ENCODE measurements at regions not wholly inside any gene's neighbourhood (a gene's known extent, or its start where the extent isn't known, plus 50 kb on each side); places are given as distances from the start of the nearest gene placed in this dataset.

- no peaks in the 10 kb centered on the region for H3K9me2 ChIP-seq (replicated peaks; ENCODE audit: insufficient read depth, low read length)
- H3K27ac ChIP-seq (ENCODE audit: low read length): no peak overlapping the region
- no peaks in the 10 kb centered on the region for H3K27me3 ChIP-seq (replicated peaks; ENCODE audit: insufficient read depth, low read length)
- no peak for DNase-seq
- no peaks in the 10 kb centered on the region for H4K20me1 ChIP-seq (ENCODE audit: insufficient read depth, low read length)
- H3K4me1 ChIP-seq (ENCODE audit: low read length): peaks cover 5% of the 10 kb centered on the region; the same call in 1 of the 2 replicates
- H3F3A ChIP-seq (ENCODE audit: insufficient read depth, low read length): no peaks in the 10 kb centered on the region
- no peak overlapping the region for H3K4me2 ChIP-seq (ENCODE audit: low read depth, low read length)
- no peaks in the 10 kb centered on the region for H3K36me3 ChIP-seq (replicated peaks; ENCODE audit: insufficient read depth, low read length)
- H3K9ac ChIP-seq (ENCODE audit: low read length): no peak overlapping the region
- TF ChIP-seq EZH2 (optimal IDR thresholded peaks at IDR 0.05; ENCODE audit: low read depth, low read length) (no peak), EZH2phosphoT487 (IDR thresholded peaks at IDR 0.05; ENCODE audit: low read length) (no peak), CTCF (IDR thresholded peaks at IDR 0.05; ENCODE audit: low read length) (no peak)
- H2AFZ ChIP-seq (ENCODE audit: low read length): no peak overlapping the region
- H3K79me2 ChIP-seq (ENCODE audit: low read length): no peaks in the 10 kb centered on the region
- H3K9me3 ChIP-seq (replicated peaks; ENCODE audit: insufficient read depth, low read length): no peaks in the 10 kb centered on the region
- no peak overlapping the region for H3K4me3 ChIP-seq (ENCODE audit: low read length)
Observed at GRCh38 chr10:30758338-30758737, 128.8 kb upstream of the LYZL2 start.

- Histone ChIP-seq H3K36me3 (replicated peaks; ENCODE audit: insufficient read depth, low read length) (no peaks in the 10 kb centered on the region), H3K27ac (ENCODE audit: low read length) (no peak overlapping the region), H3K9ac (ENCODE audit: low read length) (no peak overlapping the region), H3K4me2 (ENCODE audit: low read depth, low read length) (no peak overlapping the region), H4K20me1 (ENCODE audit: insufficient read depth, low read length) (no peaks in the 10 kb centered on the region), H3F3A (ENCODE audit: insufficient read depth, low read length) (no peaks in the 10 kb centered on the region; the same call in 1 of the 2 replicates), H3K9me3 (replicated peaks; ENCODE audit: insufficient read depth, low read length) (no peaks in the 10 kb centered on the region), H3K4me1 (ENCODE audit: low read length) (peaks cover 5% of the 10 kb centered on the region; the same call in 1 of the 2 replicates), H3K9me2 (replicated peaks; ENCODE audit: insufficient read depth, low read length) (no peaks in the 10 kb centered on the region), H3K27me3 (replicated peaks; ENCODE audit: insufficient read depth, low read length) (no peaks in the 10 kb centered on the region), H3K79me2 (ENCODE audit: low read length) (no peaks in the 10 kb centered on the region), H2AFZ (ENCODE audit: low read length) (no peak overlapping the region), H3K4me3 (ENCODE audit: low read length) (no peak overlapping the region)
- no peak for DNase-seq
- TF ChIP-seq EZH2 (optimal IDR thresholded peaks at IDR 0.05; ENCODE audit: low read depth, low read length) (no peak), CTCF (IDR thresholded peaks at IDR 0.05; ENCODE audit: low read length) (no peak), EZH2phosphoT487 (IDR thresholded peaks at IDR 0.05; ENCODE audit: low read length) (no peak)
Observed at GRCh38 chr10:30756896-30757295, 127.3 kb upstream of the LYZL2 start.

GRCh38 chr10:30756151-30756550 is 126.6 kb upstream of the LYZL2 start:
- TF ChIP-seq EZH2phosphoT487 (IDR thresholded peaks at IDR 0.05; ENCODE audit: low read length): no peak
- TF ChIP-seq EZH2 (optimal IDR thresholded peaks at IDR 0.05; ENCODE audit: low read depth, low read length): no peak
- no peak for TF ChIP-seq CTCF (IDR thresholded peaks at IDR 0.05; ENCODE audit: low read length)
- Histone ChIP-seq H3K4me2 (ENCODE audit: low read depth, low read length) (no peak overlapping the region), H3K9ac (ENCODE audit: low read length) (no peak overlapping the region), H3K9me3 (replicated peaks; ENCODE audit: insufficient read depth, low read length) (no peaks in the 10 kb centered on the region), H2AFZ (ENCODE audit: low read length) (no peak overlapping the region), H3K4me3 (ENCODE audit: low read length) (no peak overlapping the region), H3K79me2 (ENCODE audit: low read length) (no peaks in the 10 kb centered on the region), H4K20me1 (ENCODE audit: insufficient read depth, low read length) (no peaks in the 10 kb centered on the region), H3K36me3 (replicated peaks; ENCODE audit: insufficient read depth, low read length) (no peaks in the 10 kb centered on the region), H3K9me2 (replicated peaks; ENCODE audit: insufficient read depth, low read length) (no peaks in the 10 kb centered on the region), H3K27me3 (replicated peaks; ENCODE audit: insufficient read depth, low read length) (no peaks in the 10 kb centered on the region), H3F3A (ENCODE audit: insufficient read depth, low read length) (peaks cover 7% of the 10 kb centered on the region), H3K4me1 (ENCODE audit: low read length) (peaks cover 12% of the 10 kb centered on the region), H3K27ac (ENCODE audit: low read length) (no peak overlapping the region)
- no peak for DNase-seq
